HepG2 (cell line): ENCODE measurements at regions not wholly inside any gene's neighbourhood (a gene's known extent, or its start where the extent isn't known, plus 50 kb on each side); places are given as distances from the start of the nearest gene placed in this dataset.

Source experiments
- ATAC-seq: fragments of 200-7000 bp; cut with Tn5 transposase; 3 replicates; pipeline ENCODE4 v1.9.1; 2020; ENCODE audit warnings: mild to moderate bottlenecking, moderate library complexity
- BruUV-seq: library from RNA; stranded (reverse); fragments of 400-500 nt; replicated peaks from 2 replicates; lab custom pipeline; 2021; lab: Mats Ljungman, UMichigan
- CTCF ChIA-PET: fragments of 300-600 bp; formaldehyde crosslinking; extraction: SDS; loops from one replicate; lab custom pipeline; 2021; ENCODE audit warnings: low total read pairs, inconsistent platforms, low intra/inter-chr PET ratio; lab: Yijun Ruan, JAX
- POLR2A ChIA-PET: fragments of 350-600 bp; sonication (Branson Sonifier 250); formaldehyde crosslinking; loops from one replicate; lab custom pipeline; 2020; ENCODE audit warnings: antibody characterized with exemption, inconsistent platforms; lab: Yijun Ruan, JAX
- DNase-seq: peaks from one replicate; pipeline ENCODE4 v3.0.0-alpha.2; 2015; ENCODE audit warnings: low spot score
- FAIRE-seq: peaks from 3 replicates; lab custom pipeline; 2011; peaks lifted over from hg19 to GRCh38; lab: Jason Lieb, UNC
- H2AFZ ChIP-seq: one replicate; pipeline ENCODE4 v1.6.1; 2011; ENCODE audit warnings: low read length, inconsistent platforms
- H3K27ac ChIP-seq: fragments of 300-600 bp; 3 replicates; pipeline ENCODE4 v1.8.0; 2011; ENCODE audit warnings: mixed run types, mild to moderate bottlenecking, mixed read lengths, low read length, inconsistent platforms; ENCODE audit not compliant: insufficient read depth; ENCODE audit errors: extremely low read length
- H3K27me3 ChIP-seq, 2 experiments: fragments of 200-600 bp in 1 of 2; 2 replicates in 1 of 2; 3 replicates in 1 of 2; pipeline versions ENCODE4 v1.6.0 to v1.8.0; 2011; ENCODE audit warnings: low read length in 2 of 2, mild to moderate bottlenecking in 2 of 2, moderate library complexity in 2 of 2, inconsistent platforms in 1 of 2; ENCODE audit not compliant: insufficient read depth in 2 of 2, control insufficient read depth in 1 of 2
- H3K36me3 ChIP-seq, 2 experiments: fragments of 200-600 bp in 1 of 2; replicated peaks in 1 of 2; 2 replicates in 1 of 2; 3 replicates in 1 of 2; pipeline versions ENCODE4 v1.5.1 to v1.8.0; 2011; ENCODE audit warnings: low read length in 2 of 2, inconsistent platforms in 1 of 2; ENCODE audit not compliant: insufficient read depth in 2 of 2, control insufficient read depth in 1 of 2
- H3K4me1 ChIP-seq: 2 replicates; pipeline ENCODE4 v1.5.1; 2012; ENCODE audit warnings: low read length, inconsistent platforms; ENCODE audit not compliant: insufficient read depth
- H3K4me2 ChIP-seq: 2 replicates; pipeline ENCODE4 v1.6.0; 2011; ENCODE audit warnings: low read depth, low read length, inconsistent platforms
- H3K4me3 ChIP-seq, 3 experiments: fragments of 200-600 bp in 1 of 3; sonication (generic), shearing (Covaris generic) in 1 of 3; replicated peaks in 1 of 3; 2 replicates each; pipeline ENCODE4 v1.5.1; 2011 to 2016; ENCODE audit warnings: low read length in 3 of 3, inconsistent platforms in 2 of 3, low read depth in 2 of 3, mild to moderate bottlenecking in 2 of 3, control low read depth in 1 of 3, mixed read lengths in 1 of 3; ENCODE audit not compliant: insufficient read depth in 1 of 3
- H3K79me2 ChIP-seq: one replicate; pipeline ENCODE4 v1.6.1; 2011; ENCODE audit warnings: low read length, inconsistent platforms; ENCODE audit not compliant: insufficient read depth
- H3K9ac ChIP-seq: 2 replicates; pipeline ENCODE4 v1.6.0; 2011; ENCODE audit warnings: mild to moderate bottlenecking, low read depth, low read length, inconsistent platforms; ENCODE audit not compliant: insufficient read depth
- H3K9me3 ChIP-seq: 2 replicates; pipeline ENCODE4 v1.5.1; 2012; ENCODE audit warnings: mild to moderate bottlenecking, low read length
- H4K20me1 ChIP-seq: 2 replicates; pipeline ENCODE4 v1.6.0; 2011; ENCODE audit warnings: inconsistent platforms, mild to moderate bottlenecking, low read length, moderate library complexity; ENCODE audit not compliant: insufficient read depth
- GLMP ChIP-seq: sonication (generic); formaldehyde crosslinking; IDR thresholded peaks from 2 replicates; pipeline ENCODE4 v1.9.0; 2021; ENCODE audit warnings: missing genetic modification reagents, mild to moderate bottlenecking, borderline replicate concordance
- HNF4A ChIP-seq: sonication (generic); formaldehyde crosslinking; IDR thresholded peaks from 2 replicates; pipeline ENCODE4 v1.4.0; 2020; ENCODE audit warnings: missing genetic modification reagents
- NAIF1 ChIP-seq: sonication (generic); formaldehyde crosslinking; IDR thresholded peaks from 2 replicates; pipeline ENCODE4 v1.5.0; 2020; ENCODE audit warnings: mild to moderate bottlenecking, missing genetic modification reagents, borderline replicate concordance
- RFX3 ChIP-seq: IDR thresholded peaks from 2 replicates; pipeline ENCODE4 v1.6.1; 2016; ENCODE audit warnings: missing biosample characterization, missing genetic modification reagents
- ZBTB43 ChIP-seq: sonication (generic); formaldehyde crosslinking; conservative IDR thresholded peaks from 2 replicates; pipeline ENCODE4 v1.4.0; 2020; ENCODE audit warnings: missing genetic modification reagents
- ZC3H13 ChIP-seq: sonication (generic); formaldehyde crosslinking; IDR thresholded peaks from 2 replicates; pipeline ENCODE4 v1.8.1; 2023; ENCODE audit warnings: mild to moderate bottlenecking, missing genetic modification reagents, moderate library complexity
- ZNF792 ChIP-seq: IDR thresholded peaks from 2 replicates; pipeline ENCODE4 v1.6.1; 2016
- WGBS: methylation state at CpG from one replicate; pipeline ENCODE4 v1.1.6; 2017; ENCODE audit warnings: low lambda C conversion rate; 5-methylcytosine and 5-hydroxymethylcytosine counted together
- in situ Hi-C: cut with HindIII; loops from 2 replicates; pipeline ENCODE4 v1.10.0; 2017; ENCODE audit warnings: low pct_unique_long_range_greater_than_20kb; ENCODE audit not compliant: extremely low pct_ligation_motif_present
- intact Hi-C: fragments of 100-400 bp; cut with micrococcal nuclease; formaldehyde crosslinking; loops from one replicate; pipeline ENCODE4 v1.10.0; 2022; ENCODE audit not compliant: unreplicated experiment
- TF ChIP-seq, protein P1 (sequence below): sonication (generic); formaldehyde crosslinking; conservative IDR thresholded peaks from 2 replicates; pipeline ENCODE4 v1.5.0; 2020; ENCODE audit warnings: missing genetic modification reagents

DNA sequence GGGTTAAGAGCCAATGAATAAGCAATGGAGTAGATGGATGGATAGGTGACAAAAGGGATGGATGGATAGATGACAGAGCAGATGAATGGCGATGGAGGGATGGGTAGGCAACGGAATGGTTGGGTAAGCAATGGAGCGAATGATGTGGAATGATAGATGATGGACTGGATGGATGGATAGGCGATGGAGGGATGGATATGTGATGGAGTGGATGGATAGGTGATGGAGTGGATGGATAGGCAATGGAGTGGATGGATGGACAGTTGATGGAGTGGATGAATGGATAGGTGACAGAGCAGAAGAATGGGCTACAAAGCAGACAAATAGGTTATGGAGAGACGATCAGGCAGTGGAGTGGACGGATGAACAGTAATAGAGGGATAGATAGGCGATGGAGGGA lies 269.6 kb downstream of the TEX29 start:
- CTCF ChIA-PET: no interaction called here
- no peaks in the 10 kb centered on the region for H3K9me3 ChIP-seq
- intact Hi-C loops: no loop called here
- H3K4me2 ChIP-seq: no peak overlapping the region
- FAIRE-seq: no peak
- H3K79me2 ChIP-seq: no peaks in the 10 kb centered on the region
- no peak overlapping the region for H3K27ac ChIP-seq
- BruUV-seq: no TSS peak
- ATAC-seq: no peak
- POLR2A ChIA-PET: no interaction called here
- WGBS: 12% methylated on average over 7 of the region's 7 CpGs
- H3K9ac ChIP-seq: no peak overlapping the region
- no peaks in the 10 kb centered on the region for H3K4me1 ChIP-seq
- no peak for TF ChIP-seq ZBTB43 (CRISPR knock-in tag)
- no peak for TF ChIP-seq HNF4A (CRISPR knock-in tag)
- no peak for TF ChIP-seq GLMP (CRISPR knock-in tag)
- TF ChIP-seq RFX3: no peak
- TF ChIP-seq ZC3H13 (CRISPR knock-in tag): no peak
- TF ChIP-seq ZNF792 (CRISPR knock-in tag): no peak
- TF ChIP-seq, protein P1, sequence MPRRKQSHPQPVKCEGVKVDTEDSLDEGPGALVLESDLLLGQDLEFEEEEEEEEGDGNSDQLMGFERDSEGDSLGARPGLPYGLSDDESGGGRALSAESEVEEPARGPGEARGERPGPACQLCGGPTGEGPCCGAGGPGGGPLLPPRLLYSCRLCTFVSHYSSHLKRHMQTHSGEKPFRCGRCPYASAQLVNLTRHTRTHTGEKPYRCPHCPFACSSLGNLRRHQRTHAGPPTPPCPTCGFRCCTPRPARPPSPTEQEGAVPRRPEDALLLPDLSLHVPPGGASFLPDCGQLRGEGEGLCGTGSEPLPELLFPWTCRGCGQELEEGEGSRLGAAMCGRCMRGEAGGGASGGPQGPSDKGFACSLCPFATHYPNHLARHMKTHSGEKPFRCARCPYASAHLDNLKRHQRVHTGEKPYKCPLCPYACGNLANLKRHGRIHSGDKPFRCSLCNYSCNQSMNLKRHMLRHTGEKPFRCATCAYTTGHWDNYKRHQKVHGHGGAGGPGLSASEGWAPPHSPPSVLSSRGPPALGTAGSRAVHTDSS (CRISPR knock-in tag): no peak
- no peak for TF ChIP-seq NAIF1 (CRISPR knock-in tag)
- TF ChIP-seq, all 625 proteins: peak for 0
- DNase-seq: no peak
- H3K36me3 ChIP-seq: no peaks in the 10 kb centered on the region
- no peaks in the 10 kb centered on the region for H4K20me1 ChIP-seq
- peaks cover 0 to 24% of the 10 kb centered on the region in 2 experiments; a peak in 2 of 5 replicates for H3K27me3 ChIP-seq
- H2AFZ ChIP-seq: no peak overlapping the region
- H3K4me3 ChIP-seq: no peak overlapping the region
- in situ Hi-C loops: no loop called here
